ENCODE measurements at regions not wholly inside any gene's neighbourhood (a gene's known extent, or its start where the extent isn't known, plus 50 kb on each side); places are given as distances from the start of the nearest gene placed in this dataset.
"Not testable (repeated sequence)": the region's sequence is repeated elsewhere in the genome, so short reads cannot be mapped to it uniquely, and the experiment has no call there.

DNA sequence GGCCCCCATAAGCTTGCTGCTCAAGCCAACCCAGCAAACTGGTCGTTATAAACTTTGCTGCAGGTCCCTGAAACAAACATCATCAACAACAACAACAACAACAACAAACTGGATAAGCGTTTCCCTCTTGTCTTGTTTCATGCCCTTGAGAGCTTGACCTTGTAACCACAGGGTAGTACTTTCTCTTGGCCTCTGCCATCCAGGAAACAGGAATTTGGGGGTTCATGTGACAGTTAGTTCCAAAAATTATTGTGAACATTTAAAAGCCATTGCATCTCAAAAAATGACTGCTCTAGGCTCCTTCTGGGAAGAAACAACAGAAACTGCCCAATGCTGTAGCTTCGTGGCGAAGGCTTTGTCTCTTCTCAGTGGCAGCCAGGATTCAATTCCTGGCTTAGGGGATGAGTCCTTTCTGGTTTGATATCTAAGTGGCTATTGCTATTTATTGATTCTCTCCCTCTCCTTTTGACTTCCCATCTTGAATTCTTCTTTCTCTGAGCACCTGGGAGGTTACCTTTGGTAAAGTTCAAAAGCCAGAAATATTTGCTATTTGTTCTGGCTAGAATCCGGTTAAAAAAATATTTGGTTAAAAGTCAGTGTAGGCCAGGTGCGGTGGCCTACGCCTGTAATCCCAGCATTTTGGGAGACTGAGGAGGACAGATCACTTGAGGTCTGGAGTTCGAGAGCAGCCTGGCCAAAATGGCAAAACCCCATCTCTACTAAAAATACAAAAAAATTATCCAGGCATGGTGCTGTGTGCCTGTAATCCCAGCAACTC is 52.0 kb upstream of the CPM start:
- in situ Hi-C loops (cut with HindIII; ENCODE audit: low pct_unique_long_range_greater_than_20kb, low sequenced_read_pairs): no loop called here

DNA sequence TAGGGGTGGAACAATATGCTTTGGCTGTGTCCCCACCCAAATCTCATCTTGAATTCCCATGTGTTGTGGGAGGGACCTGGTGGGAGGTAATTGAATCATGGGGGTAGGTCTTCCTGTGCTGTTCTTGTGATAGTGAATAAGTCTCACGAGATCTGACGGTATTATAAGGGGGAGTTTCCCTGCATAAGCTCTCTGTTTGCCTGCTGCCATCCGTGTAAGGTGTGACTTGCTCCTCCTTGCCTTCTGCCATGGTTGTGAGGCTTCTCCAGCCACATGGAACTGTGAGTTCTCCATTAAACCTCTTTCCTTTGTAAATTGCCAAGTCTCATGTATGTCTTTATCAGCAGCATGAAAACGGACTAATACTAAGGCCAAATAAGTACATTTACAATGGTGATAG is 64.6 kb upstream of the CPM start:
- in situ Hi-C loops (cut with HindIII; ENCODE audit: low pct_unique_long_range_greater_than_20kb, low sequenced_read_pairs); DNase-seq (ENCODE audit: low read depth, low spot score): not testable (repeated sequence)

More for the DNA sequence above, 52.0 kb upstream of the CPM start:
- DNase-seq (ENCODE audit: low read depth, low spot score): no peak

DNA sequence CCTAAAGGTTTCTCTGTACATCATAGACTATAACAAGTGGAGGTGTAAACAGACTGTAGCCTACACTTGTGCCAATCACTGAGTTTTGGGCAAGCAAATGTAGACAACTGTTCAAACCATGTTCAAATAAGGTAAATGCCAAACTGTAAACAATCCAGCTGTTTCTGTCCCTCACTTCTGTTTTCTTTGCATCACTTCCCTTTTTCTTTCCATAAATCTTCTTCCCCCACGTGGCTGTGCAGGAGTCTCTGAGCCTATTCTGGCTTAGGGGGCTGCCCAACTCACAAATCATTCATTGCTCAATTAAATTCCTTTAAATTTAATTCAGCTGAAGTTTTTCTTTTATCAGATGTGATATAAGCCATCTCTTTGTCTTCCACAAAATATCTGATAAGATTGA is 65.1 kb upstream of the CPM start:
- no peak for DNase-seq (ENCODE audit: low read depth, low spot score)
- in situ Hi-C loops (cut with HindIII; ENCODE audit: low pct_unique_long_range_greater_than_20kb, low sequenced_read_pairs): no loop called here

DNA sequence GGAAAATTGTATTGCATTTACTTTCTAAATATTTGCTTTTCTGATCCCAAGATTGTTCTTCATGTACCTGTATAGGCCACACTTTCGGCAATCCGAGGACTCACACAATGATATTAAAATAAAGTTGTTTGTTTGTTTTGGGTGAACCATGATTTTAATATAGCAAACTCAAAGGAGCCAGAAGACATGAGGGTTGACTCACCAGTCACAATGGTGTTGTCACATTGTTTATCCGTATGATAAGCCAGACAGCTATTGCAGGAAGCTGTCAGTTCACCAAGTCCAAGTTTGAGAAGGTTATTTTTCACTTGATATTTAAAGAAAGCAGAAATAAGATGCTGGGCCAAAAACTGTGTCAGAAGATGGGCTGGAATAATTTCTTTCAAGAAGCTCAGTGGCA is 67.1 kb upstream of the CPM start:
- in situ Hi-C loops (cut with HindIII; ENCODE audit: low pct_unique_long_range_greater_than_20kb, low sequenced_read_pairs): no loop called here
- no peak for DNase-seq (ENCODE audit: low read depth, low spot score)

DNA sequence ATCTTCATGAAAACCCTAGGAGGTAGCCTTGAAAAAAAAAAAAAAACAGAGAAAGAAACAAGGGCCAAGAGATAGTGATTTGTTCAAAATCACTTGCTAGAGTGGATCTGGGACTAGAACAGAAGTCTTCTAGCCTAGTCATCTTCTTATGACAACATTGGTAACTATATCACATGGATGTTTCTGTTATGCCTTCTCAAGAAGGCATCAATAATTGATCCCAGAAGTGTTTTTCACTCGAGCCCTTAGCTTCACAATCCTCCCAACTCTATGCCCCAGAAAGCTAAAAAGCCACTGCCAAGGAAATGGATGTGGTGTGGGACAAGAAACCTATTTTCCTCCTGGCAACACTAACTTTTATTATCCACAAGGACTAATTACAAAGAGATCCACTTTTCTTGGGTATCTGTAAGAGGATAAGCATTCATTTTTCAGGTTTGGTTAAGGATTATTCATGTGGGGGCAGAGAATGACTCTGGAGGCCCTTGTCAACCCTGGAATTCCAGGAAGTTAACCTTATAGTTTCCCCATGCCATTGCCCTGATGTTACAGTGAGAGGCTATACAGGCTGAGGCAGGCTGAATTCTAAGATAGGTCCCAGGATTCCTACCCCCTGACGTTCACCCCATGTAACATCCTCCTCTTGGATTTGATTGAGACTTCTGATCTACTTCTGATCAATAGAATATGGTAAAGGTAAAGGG is 67.7 kb upstream of the CPM start:
- DNase-seq (ENCODE audit: low read depth, low spot score): no peak

DNA sequence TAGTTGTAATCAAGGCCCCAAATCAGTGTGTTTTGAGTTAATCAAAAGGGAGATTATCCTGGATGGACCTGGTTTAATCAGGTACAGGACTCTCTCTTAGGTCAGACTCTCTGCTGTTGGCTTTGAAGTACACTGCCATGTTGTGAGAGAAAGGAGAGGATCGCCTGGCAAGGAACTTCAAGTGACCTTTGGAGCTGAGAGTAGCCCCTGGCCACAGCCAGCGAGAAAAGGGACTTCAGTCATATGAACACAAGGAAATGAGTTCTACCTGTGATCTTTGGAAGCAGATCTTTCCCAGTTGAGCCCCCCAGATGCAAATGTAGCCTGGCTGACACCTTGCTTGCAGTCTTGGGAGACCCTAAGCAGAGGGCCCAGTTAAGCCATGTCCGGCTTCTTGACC is 68.3 kb upstream of the CPM start:
- no peak for DNase-seq (ENCODE audit: low read depth, low spot score)
- in situ Hi-C loops (cut with HindIII; ENCODE audit: low pct_unique_long_range_greater_than_20kb, low sequenced_read_pairs): no loop called here

More for the DNA sequence above, 67.7 kb upstream of the CPM start:
- in situ Hi-C loops (cut with HindIII; ENCODE audit: low pct_unique_long_range_greater_than_20kb, low sequenced_read_pairs): no loop called here

DNA sequence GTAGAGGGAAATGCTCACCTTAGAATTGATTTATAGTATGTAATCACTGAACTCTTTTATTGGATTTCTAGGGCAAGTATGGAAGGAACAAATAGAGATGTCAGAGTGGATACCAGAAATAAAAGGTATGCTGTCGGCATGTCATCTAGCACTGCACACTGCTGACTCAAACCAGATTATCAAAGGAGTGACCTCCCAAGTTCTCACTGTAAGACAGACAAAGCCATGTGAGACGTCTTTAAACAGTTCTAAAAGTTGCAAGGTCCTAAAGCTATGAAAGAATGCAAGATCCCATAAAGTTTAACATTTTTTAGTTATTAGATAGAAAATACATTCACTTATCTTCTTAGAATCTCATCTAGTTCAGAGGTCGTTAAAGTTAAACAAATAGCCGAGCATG is 70.0 kb upstream of the CPM start:
- in situ Hi-C loops (cut with HindIII; ENCODE audit: low pct_unique_long_range_greater_than_20kb, low sequenced_read_pairs): no loop called here
- no peak for DNase-seq (ENCODE audit: low read depth, low spot score)

DNA sequence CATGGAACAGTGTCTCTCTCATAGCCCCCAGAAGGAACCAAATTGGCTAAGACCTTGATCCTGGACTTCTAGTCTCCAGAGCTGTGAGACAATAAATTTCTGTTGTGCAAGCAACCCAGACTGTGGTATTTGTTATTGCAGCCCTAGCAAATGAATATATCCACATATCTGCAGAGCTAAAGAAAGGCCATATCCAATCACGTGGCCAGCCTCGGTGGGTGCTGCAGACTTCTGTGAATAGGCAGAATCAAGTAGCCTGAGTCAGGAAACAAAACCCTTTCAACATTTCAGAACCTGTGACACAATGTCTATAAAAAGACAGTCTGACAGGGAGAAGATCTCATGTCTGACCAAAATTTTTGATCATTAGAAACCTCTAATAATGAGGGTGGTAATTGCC is 71.0 kb upstream of the CPM start:
- in situ Hi-C loops (cut with HindIII; ENCODE audit: low pct_unique_long_range_greater_than_20kb, low sequenced_read_pairs): no loop called here
- DNase-seq (ENCODE audit: low read depth, low spot score): no peak

DNA sequence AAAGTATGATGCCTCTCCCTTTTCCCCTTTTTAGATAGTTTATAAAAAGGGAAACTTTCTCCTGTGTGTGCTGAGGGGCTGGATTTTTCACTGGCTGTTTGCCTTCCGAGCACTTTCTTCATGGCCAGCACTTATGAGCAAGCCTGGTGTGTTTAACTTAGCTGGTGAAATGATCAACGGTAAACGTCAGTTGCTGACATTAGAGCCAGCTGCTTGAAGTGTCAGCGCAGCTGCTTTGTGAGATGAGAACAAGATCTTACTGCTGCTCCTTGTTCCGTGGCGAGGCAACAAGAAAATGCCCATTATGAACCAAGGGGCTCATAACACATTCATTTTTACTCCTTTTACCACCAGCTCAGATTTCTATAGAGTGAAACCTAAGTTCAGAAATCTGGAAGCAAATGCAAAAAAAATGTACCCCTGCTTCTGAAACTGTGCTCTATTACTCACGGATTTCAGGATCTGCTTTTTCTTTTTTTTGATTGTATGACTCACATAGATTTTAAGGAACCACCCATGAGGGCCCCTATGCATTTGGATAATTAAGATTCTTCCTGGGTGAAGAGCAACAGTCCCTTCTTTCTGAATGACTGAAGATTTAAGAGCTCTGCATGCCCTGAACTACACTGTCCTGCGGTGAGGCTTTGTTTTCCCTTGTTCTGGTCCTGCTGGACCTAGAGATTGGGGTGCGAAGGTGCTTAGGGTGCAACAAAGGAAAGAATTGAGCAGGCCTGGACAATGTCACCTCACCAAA is 74.3 kb upstream of the CPM start:
- in situ Hi-C loops (cut with HindIII; ENCODE audit: low pct_unique_long_range_greater_than_20kb, low sequenced_read_pairs): no loop called here
- no peak for DNase-seq (ENCODE audit: low read depth, low spot score)

DNA sequence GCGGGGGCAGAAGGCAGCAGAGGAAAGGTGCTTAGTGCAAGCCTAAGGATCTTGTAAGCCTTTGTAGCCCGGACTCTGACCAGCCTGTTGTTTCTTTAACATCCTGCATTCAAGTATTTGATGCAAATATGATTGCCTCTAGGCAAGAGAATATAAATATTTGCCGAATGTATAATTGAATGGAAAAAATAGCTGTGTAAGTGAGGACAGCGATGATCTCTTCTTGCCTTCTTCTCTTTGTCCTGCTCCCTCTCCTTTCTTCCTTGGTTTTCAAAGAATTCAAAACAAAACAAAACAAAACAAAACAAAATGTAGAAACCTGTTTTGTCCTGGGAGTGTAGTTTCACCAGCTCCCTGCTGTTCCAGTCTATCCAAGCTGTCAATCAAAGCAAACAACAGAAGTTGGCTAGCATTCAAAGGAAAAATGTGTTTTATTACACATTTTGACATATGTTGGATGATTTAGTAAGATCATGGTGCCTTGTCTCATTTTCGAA is 74.9 kb upstream of the CPM start:
- DNase-seq (ENCODE audit: low read depth, low spot score): no peak
- in situ Hi-C loops (cut with HindIII; ENCODE audit: low pct_unique_long_range_greater_than_20kb, low sequenced_read_pairs): no loop called here

DNA sequence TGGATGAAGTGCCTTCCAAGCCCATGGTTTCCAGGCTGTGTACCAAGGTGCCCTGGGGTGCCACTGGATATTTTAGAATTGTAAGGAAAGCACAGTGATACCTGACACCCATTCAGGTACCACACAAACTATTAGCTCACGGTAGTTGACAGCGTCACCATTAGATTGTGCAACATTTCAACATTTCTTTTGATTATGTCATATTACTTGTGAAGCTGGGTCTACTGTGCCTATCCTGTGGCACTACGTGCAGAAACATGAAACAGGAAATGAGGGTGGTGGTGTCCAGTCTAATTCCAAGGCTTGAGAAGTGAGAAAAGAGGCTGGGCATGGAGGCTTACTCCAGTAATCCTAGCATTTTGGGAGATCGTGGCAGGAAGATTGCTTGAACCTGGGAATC is 75.5 kb upstream of the CPM start:
- no peak for DNase-seq (ENCODE audit: low read depth, low spot score)
- in situ Hi-C loops (cut with HindIII; ENCODE audit: low pct_unique_long_range_greater_than_20kb, low sequenced_read_pairs): no loop called here

DNA sequence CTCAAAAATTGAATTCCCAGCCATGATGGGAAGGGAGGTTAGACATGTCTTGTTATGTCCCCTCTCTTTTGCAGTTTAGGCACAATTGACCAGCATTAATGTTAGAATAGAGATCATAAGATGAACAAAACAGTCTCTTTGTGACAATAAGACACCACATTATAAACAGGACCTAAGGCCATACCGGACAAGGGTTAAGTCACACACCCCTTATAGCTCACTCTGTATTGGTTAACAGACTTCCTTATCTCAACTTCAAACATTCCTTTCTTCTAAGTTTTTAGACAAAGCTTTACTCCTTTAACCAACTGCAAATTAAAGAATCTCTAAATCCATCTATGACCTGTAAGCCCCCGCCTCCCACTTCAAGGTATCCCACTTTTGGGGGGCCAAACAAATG is 81.1 kb upstream of the CPM start:
- no peak for DNase-seq (ENCODE audit: low read depth, low spot score)
- in situ Hi-C loops (cut with HindIII; ENCODE audit: low pct_unique_long_range_greater_than_20kb, low sequenced_read_pairs): no loop called here

DNA sequence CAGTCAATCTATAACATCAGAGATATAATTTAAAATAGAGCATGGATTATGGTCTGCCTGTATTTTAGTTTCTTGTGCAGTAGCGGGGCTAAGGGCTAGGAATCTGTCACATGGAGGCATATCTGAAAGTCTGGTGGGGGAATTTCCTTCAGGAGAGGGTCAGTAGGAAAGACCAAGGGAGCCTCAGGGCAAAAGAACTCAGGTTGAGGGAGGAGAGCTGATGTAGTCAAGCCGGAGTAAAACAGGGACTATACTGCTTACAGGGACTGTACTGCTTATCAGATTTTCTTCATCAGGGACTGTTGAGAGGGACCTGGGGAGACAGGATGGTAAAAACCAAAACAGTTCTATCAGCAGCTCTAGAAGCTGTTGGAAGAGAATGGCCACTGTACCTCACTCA is 82.0 kb upstream of the CPM start:
- no peak for DNase-seq (ENCODE audit: low read depth, low spot score)
- in situ Hi-C loops (cut with HindIII; ENCODE audit: low pct_unique_long_range_greater_than_20kb, low sequenced_read_pairs): no loop called here

DNA sequence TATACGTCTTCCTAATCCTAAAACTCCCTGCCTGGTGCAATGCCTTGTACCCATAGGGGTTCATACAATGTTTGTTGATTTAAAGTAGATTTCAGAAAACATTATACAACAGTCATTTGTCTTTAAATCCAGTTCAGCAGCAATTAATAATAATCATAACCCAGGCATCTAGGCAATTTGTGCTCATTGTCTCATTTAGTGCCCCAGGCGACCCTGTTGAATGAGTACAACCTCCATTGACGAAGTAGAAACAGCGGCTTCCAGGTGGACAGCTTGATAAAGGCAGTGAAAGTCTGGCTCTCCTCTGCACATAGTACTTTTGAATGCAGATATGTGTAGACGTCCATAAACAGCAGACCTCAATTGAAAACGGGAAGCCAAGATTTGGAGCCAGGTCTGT is 82.9 kb upstream of the CPM start:
- in situ Hi-C loops (cut with HindIII; ENCODE audit: low pct_unique_long_range_greater_than_20kb, low sequenced_read_pairs): no loop called here

DNA sequence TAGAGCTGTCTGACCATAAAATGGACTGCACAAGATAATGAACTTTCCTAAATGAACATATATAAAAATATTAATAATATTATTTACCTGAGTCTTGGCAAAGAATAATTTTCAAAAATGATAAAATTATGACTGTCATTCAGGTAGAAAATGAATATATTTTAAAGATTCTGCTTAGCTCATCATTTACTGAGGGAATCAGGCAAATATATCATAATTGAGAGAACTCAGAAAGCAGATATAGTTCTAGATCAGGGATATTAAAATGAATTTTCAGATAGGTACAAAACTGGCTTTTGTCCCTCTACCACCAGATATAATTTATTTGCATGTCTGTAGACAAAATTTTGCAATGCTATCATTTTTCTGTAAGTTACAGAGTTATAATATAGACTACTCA is 86.1 kb upstream of the CPM start:
- in situ Hi-C loops (cut with HindIII; ENCODE audit: low pct_unique_long_range_greater_than_20kb, low sequenced_read_pairs): no loop called here
- DNase-seq (ENCODE audit: low read depth, low spot score): no peak

More for the DNA sequence above, 82.9 kb upstream of the CPM start:
- DNase-seq (ENCODE audit: low read depth, low spot score): no peak

DNA sequence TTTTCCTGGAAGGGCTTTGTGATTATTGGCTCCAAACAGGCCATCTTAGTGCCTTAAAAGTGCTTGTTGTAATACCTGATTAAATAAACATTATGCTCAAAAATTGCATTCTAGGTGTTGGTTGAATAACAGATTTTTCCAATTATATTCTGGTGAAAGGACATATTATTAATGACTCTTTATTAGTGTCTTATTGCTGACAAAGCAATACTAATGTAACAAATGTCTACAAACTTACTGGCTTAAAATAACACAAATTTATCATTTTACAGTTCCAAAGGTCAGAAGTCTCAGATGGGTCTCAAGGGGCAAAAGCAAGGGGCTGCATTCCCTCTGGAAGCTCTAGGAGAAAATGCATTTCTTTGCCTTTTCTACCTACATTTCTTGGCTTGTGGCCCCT is 86.9 kb upstream of the CPM start:
- in situ Hi-C loops (cut with HindIII; ENCODE audit: low pct_unique_long_range_greater_than_20kb, low sequenced_read_pairs): no loop called here
- DNase-seq (ENCODE audit: low read depth, low spot score): no peak

DNA sequence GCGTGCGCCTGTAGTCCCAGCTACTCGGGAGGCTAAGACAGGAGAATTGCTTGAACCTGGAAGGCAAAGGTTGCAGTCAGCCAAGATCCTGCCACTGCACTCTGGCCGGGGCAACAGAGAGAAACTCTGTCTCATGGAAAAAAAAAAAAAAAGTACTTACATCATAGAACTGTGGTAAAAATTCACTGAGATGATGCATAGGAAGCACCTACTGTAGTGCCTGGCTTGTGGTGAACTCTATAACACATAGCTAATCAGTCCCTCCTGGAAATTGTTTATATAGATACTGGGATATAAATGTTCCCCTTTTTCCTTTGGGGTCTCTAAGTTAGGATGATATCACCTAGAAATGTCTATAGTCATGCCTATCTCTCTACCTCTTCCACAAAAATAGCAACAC is 89.7 kb upstream of the CPM start:
- DNase-seq (ENCODE audit: low read depth, low spot score): no peak
- in situ Hi-C loops (cut with HindIII; ENCODE audit: low pct_unique_long_range_greater_than_20kb, low sequenced_read_pairs): no loop called here

DNA sequence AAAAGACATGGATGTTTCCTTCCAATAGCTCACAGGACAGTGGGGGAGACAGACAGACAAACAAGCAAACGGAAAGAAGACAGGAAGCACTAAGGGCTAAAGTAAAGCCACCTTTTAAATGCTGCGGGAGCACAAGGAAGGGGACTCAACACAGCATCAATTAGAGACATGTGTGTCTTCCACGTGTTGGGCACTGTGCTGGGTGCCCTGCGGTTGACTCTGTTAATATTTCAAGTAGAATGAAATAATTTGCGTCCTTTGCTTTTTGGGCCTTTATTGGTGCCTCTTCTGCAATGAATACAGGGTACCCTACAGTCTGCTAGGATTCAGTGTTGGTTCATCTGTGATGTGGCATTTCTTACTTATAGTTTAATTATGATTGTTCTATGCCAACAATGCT is 90.9 kb upstream of the CPM start:
- in situ Hi-C loops (cut with HindIII; ENCODE audit: low pct_unique_long_range_greater_than_20kb, low sequenced_read_pairs): no loop called here
- no peak for DNase-seq (ENCODE audit: low read depth, low spot score)

Data from SK-MEL-5 (cell line).